HepG2 (cell line): ENCODE measurements at regions not wholly inside any gene's neighbourhood (a gene's known extent, or its start where the extent isn't known, plus 50 kb on each side); places are given as distances from the start of the nearest gene placed in this dataset.

ENCODE experiments used
- DNMT1 ChIP-seq: sonication (generic); formaldehyde crosslinking; IDR thresholded peaks from 2 replicates; pipeline ENCODE4 v1.5.1; 2020; ENCODE audit warnings: mild to moderate bottlenecking, missing genetic modification reagents
- ERF ChIP-seq: IDR thresholded peaks from 2 replicates; pipeline ENCODE4 v1.6.1; 2018; ENCODE audit warnings: missing biosample characterization, missing genetic modification reagents
- KDM3A ChIP-seq: IDR thresholded peaks from 2 replicates; pipeline ENCODE4 v1.6.1; 2018; ENCODE audit warnings: low read depth, missing compliant biosample characterization
- LCORL ChIP-seq, 2 experiments: fragments of 450-650 bp in 1 of 2; sonication (generic) in 1 of 2; formaldehyde crosslinking in 1 of 2; IDR thresholded peaks; 2 replicates each; pipeline versions ENCODE4 v1.5.0 to v1.6.1; 2017 to 2020; ENCODE audit warnings: antibody characterized with exemption in 1 of 2, missing genetic modification reagents in 1 of 2
- MEIS1 ChIP-seq: sonication (generic); formaldehyde crosslinking; IDR thresholded peaks from 2 replicates; pipeline ENCODE4 v1.9.0; 2021; ENCODE audit warnings: mild to moderate bottlenecking, missing genetic modification reagents, moderate library complexity, borderline replicate concordance
- STAT5B ChIP-seq: sonication (generic); formaldehyde crosslinking; IDR thresholded peaks from 2 replicates; pipeline ENCODE4 v1.4.0; 2020; ENCODE audit warnings: missing genetic modification reagents
- ZNF280D ChIP-seq: sonication (generic); formaldehyde crosslinking; IDR thresholded peaks from 2 replicates; pipeline ENCODE4 v1.5.1; 2020; ENCODE audit warnings: mild to moderate bottlenecking, missing genetic modification reagents
- ZNF30 ChIP-seq: sonication (generic); formaldehyde crosslinking; IDR thresholded peaks from 2 replicates; pipeline ENCODE4 v1.5.0; 2020; ENCODE audit warnings: mild to moderate bottlenecking, missing genetic modification reagents
- ZNF331 ChIP-seq: sonication (generic); formaldehyde crosslinking; IDR thresholded peaks from 2 replicates; pipeline ENCODE4 v1.4.0; 2020; ENCODE audit warnings: missing genetic modification reagents
- ZNF407 ChIP-seq: sonication (generic); formaldehyde crosslinking; IDR thresholded peaks from one replicate; pipeline ENCODE4 v1.5.1; 2020; ENCODE audit warnings: mild to moderate bottlenecking, missing genetic modification reagents; ENCODE audit errors: not compliant biosample characterization
- ZNF484 ChIP-seq: sonication (generic); formaldehyde crosslinking; IDR thresholded peaks from 2 replicates; pipeline ENCODE4 v1.5.1; 2020; ENCODE audit warnings: mild to moderate bottlenecking, low read depth, missing genetic modification reagents, borderline replicate concordance
- ZNF546 ChIP-seq: sonication (generic); formaldehyde crosslinking; conservative IDR thresholded peaks from 2 replicates; pipeline ENCODE4 v1.8.1; 2023; ENCODE audit warnings: mild to moderate bottlenecking, missing genetic modification reagents
- ZNF557 ChIP-seq: sonication (generic); formaldehyde crosslinking; IDR thresholded peaks from 2 replicates; pipeline ENCODE4 v1.4.0; 2020; ENCODE audit warnings: missing genetic modification reagents
- ZNF589 ChIP-seq: sonication (generic); formaldehyde crosslinking; conservative IDR thresholded peaks from 2 replicates; pipeline ENCODE4 v1.8.0; 2022; ENCODE audit warnings: mild to moderate bottlenecking, moderate library complexity, missing genetic modification reagents
- ZNF691 ChIP-seq: sonication (generic); formaldehyde crosslinking; IDR thresholded peaks from 2 replicates; pipeline ENCODE4 v1.4.0; 2020; ENCODE audit warnings: missing genetic modification reagents, low read depth, mild to moderate bottlenecking, borderline replicate concordance
- ZNF766 ChIP-seq: sonication (generic); formaldehyde crosslinking; IDR thresholded peaks from 2 replicates; pipeline ENCODE4 v1.5.0; 2020; ENCODE audit warnings: missing genetic modification reagents, borderline replicate concordance
- ZNF879 ChIP-seq: sonication (generic); formaldehyde crosslinking; IDR thresholded peaks from 2 replicates; pipeline ENCODE4 v1.8.1; 2023; ENCODE audit warnings: missing genetic modification reagents
- TF ChIP-seq, protein P1 (sequence below): sonication (generic); formaldehyde crosslinking; IDR thresholded peaks from 2 replicates; pipeline ENCODE4 v1.5.1; 2020; ENCODE audit warnings: mild to moderate bottlenecking, moderate library complexity, missing genetic modification reagents

GRCh38 chrX:20397587-20397986, 130.9 kb upstream of the RPS6KA3 start (continued):
- TF ChIP-seq LCORL (IDR thresholded peaks at IDR 0.05) = no peak
- TF ChIP-seq LCORL (CRISPR knock-in tag; IDR thresholded peaks at IDR 0.05) = no peak
- no peak for TF ChIP-seq ZNF546 (CRISPR knock-in tag)
- TF ChIP-seq ZNF407 (CRISPR knock-in tag) = no peak
- TF ChIP-seq MEIS1 = no peak
- TF ChIP-seq ZNF691 (CRISPR knock-in tag) = no peak
- TF ChIP-seq ZNF484 (CRISPR knock-in tag) = no peak
- no peak for TF ChIP-seq ZNF557 (CRISPR knock-in tag)
- TF ChIP-seq KDM3A (CRISPR knock-in tag) = no peak
- TF ChIP-seq ERF (CRISPR knock-in tag) = no peak
- TF ChIP-seq STAT5B (CRISPR knock-in tag) = no peak
- TF ChIP-seq ZNF879 (CRISPR knock-in tag) = no peak
- no peak for TF ChIP-seq DNMT1 (CRISPR knock-in tag)
- no peak for TF ChIP-seq ZNF589 (CRISPR knock-in tag)
- TF ChIP-seq ZNF280D = no peak
- TF ChIP-seq ZNF766 (CRISPR knock-in tag) = no peak
- no peak for TF ChIP-seq ZNF30
- peak; percentile 52; the same call in 1 of the 2 replicates for TF ChIP-seq ZNF331 (CRISPR knock-in tag)
- TF ChIP-seq, protein P1, sequence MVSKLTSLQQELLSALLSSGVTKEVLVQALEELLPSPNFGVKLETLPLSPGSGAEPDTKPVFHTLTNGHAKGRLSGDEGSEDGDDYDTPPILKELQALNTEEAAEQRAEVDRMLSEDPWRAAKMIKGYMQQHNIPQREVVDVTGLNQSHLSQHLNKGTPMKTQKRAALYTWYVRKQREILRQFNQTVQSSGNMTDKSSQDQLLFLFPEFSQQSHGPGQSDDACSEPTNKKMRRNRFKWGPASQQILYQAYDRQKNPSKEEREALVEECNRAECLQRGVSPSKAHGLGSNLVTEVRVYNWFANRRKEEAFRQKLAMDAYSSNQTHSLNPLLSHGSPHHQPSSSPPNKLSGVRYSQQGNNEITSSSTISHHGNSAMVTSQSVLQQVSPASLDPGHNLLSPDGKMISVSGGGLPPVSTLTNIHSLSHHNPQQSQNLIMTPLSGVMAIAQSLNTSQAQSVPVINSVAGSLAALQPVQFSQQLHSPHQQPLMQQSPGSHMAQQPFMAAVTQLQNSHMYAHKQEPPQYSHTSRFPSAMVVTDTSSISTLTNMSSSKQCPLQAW (CRISPR knock-in tag) = no peak
